Cardiac septum (tissue), 1 donor: ENCODE measurements at regions not wholly inside any gene's neighbourhood (a gene's known extent, or its start where the extent isn't known, plus 50 kb on each side); places are given as distances from the start of the nearest gene placed in this dataset.

ENCODE experiments used
- DNase-seq: peaks from one replicate; pipeline ENCODE4 v3.0.0-alpha.2; 2020; ENCODE audit warnings: low spot score
- intact Hi-C: fragments of 100-400 bp; cut with DNase I; formaldehyde crosslinking; loops from one replicate; pipeline ENCODE4 v1.14.0; 2022
- donor health status: DM: no; HTN: no; CAD: no.

GRCh38 chr14:82704218-82704617, 1170.6 kb upstream of the SEL1L start:
- DNase-seq = no peak

DNA sequence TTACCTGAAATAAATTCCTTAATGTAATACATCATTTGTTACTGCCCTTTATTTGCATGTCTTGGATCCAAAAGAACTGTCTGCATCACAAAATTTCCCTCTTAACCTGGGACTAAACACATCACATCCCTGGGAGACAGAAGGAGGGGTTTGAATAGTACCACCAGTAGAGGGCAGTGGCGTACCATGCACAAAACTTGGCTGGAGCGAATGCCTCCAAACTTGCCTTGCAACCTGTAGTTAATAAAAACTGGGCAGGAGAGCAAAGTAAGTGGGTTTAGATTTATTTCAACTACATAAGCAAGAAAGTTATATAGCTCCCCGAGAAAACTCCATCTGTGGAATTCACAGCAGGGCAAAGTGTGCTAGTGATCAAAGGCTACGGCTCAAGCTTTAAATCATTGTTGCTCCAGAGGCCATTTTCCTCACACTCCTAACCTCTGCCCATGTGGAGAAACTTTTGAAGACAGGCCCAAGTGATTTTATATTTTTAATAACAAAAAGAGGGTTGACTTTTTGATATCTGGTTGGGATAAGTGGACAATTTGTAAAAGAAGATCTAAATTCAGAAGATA, 1176.7 kb upstream of the SEL1L start:
- intact Hi-C loops = no loop called here
- DNase-seq = no peak

More at GRCh38 chr14:82704218-82704617, 1170.6 kb upstream of the SEL1L start:
- intact Hi-C loops = no loop called here

DNA sequence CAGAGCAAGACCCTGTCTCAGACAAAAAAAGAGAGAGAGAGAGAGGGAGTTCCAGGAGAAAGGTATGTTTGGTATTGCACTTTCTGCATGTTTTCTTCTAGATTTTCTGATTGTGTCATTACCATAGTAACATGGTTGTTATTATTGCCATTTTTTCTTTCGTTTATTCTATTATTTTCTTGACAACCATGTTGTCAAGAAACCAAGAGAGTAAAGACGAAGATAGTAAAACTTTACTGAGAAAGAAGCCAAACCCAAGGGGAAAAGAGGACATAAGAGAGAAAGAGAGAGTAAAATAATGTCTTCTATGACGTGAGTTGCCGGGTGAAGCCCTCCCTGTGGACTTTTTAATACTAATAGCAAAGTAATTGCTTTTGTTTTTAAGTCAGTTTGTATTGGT, 1186.0 kb upstream of the SEL1L start:
- DNase-seq = no peak
- intact Hi-C loops = no loop called here

- intact Hi-C loops = no loop called here
- no peak for DNase-seq
Observed at GRCh38 chr14:82720431-82720830, 1186.8 kb upstream of the SEL1L start.

DNA sequence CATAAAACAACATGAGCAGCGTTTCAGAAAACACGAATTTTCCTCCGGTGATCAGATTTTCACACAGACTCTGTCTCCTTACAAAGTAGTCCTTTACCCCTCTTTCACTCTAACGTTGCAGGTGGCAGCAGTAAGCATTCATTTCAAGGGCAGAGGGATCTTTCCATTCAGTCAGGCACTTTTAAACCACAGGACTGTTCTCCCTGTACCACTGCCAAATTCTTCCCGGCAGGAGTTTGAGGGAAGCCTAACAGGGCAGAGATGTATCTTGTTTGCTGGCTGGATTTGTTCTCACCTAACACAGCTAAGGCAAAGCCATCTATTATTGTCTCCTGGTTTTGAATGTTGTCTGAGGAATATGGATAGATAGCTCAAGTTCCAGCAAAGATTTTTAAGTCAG, 1187.3 kb upstream of the SEL1L start:
- intact Hi-C loops = no loop called here

DNA sequence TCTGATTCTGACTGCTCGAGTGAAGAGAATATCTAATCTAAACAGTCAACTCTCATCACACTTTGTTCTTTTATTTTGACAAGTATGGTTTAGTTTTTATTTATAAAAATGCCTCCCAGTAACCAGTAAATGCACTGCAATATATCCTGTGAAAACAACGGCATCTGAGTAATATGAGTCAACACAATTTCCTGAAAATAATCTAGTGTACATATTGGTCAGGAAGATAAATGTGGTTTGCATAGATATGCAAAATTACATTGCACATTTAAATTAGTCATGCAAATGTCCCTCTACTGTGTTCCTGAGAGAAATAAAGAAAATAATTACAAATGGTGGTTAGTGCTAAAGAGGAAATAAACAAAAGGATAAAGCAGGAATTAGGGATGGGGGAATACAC, 1190.7 kb upstream of the SEL1L start:
- intact Hi-C loops = no loop called here
- DNase-seq = no peak

More for the DNA sequence above, 1187.3 kb upstream of the SEL1L start:
- no peak for DNase-seq

DNA sequence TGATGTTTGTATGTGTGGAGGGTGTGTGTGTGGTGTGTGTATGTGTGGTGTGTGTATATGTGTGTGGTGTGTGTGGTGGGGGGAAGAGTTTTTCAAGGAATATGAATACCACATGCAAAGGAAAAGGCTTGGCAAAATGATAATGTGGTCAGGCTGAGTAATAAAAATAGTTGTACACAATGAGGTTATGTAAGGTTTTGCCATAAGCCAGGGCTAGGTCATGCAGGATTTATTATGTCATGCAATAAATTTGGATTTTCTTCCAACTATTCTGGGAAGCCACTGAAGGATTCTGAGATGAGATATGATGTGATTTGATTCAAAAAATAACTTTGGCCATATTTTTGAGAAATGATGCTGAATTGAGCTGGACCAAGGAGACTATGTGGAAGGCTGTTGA, 1191.6 kb upstream of the SEL1L start:
- no peak for DNase-seq

DNA sequence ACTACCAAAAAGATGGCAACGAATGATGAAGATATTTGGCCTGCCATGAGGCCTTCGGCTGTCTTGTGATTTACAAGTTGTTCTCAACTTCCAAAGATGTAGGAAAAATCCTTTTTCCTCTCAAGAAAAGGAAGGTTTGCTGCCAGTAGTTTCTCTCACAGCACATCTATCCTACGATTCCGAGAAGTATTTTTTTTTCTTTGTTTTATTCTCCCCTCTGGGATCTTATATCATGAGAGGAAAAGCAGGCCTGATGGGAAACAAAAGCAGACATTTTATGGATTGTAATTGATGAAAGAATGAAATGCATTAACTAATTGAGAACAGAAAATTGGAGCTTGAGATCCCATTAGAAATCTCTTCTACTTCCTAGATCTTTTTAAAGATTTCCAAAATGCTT, 1197.9 kb upstream of the SEL1L start:
- DNase-seq = no peak
- intact Hi-C loops = no loop called here

More for the DNA sequence above, 1191.6 kb upstream of the SEL1L start:
- intact Hi-C loops = no loop called here

- intact Hi-C loops = no loop called here
- DNase-seq = no peak
Observed at GRCh38 chr14:82740547-82740946, 1206.9 kb upstream of the SEL1L start.

DNA sequence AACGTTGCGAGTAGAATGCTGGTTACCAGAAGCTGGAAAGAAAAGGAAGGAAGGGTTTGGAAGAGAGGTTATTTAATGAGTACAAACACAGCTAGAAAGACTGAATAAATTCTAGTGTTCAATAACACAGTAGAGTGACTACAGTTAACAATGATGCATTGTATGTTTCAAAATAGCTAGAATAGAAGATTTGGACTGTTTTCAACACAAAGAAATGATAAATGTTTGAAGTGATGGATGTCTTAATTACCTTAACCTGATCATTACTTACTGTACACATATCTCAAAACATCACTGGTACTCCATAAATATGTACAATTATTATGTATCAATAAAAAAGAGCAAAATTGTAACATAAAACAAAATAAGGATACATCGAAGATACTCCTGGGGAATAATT, 1221.8 kb upstream of the SEL1L start:
- intact Hi-C loops = no loop called here
- no peak for DNase-seq

DNA sequence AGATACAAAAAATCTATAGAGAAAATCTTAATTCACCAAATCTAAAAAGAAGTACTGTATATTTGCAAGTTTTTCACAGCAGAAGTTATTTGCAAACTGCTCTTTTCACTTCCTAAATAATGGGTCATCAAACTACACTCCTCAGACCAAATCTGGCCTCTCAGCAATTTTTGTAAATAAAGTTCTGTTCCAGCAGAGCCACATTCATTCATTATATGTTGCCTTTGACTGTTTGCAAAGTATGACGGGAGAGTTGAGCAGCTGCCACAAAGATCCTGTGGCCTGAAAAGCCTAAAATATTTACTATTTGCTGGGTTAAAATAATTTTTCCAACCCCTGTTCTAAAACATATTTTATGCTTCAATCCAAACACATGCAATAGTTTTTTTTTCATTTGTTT, 1222.3 kb upstream of the SEL1L start:
- intact Hi-C loops = no loop called here
- DNase-seq = no peak

DNA sequence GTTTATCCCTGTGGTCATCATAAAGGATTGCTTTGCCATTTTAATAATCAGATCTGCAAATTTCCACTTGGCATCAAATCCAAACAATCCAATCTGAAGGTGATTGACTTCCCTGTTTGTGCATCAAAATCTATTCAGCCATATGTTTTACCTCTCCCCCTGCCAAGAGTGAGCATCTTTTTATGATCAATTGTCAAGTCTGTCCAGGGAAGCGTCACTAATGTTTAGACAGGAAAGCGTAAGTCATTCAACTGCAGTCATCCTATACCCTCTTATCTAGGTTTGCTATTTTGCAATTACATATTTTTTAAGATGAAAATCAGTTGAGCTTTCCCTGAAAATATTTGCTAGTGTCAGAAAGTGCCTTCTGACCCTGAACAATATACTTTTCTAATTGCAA, 1224.1 kb upstream of the SEL1L start:
- intact Hi-C loops = no loop called here

GRCh38 chr14:82759656-82760055, 1226.0 kb upstream of the SEL1L start:
- intact Hi-C loops = no loop called here
- no peak for DNase-seq

More for the DNA sequence above, 1224.1 kb upstream of the SEL1L start:
- no peak for DNase-seq

GRCh38 chr14:82766123-82766522, 1232.5 kb upstream of the SEL1L start:
- no peak for DNase-seq
- intact Hi-C loops = no loop called here

- DNase-seq = no peak
- intact Hi-C loops = no loop called here
Observed at GRCh38 chr14:82766996-82767395, 1233.3 kb upstream of the SEL1L start.

DNA sequence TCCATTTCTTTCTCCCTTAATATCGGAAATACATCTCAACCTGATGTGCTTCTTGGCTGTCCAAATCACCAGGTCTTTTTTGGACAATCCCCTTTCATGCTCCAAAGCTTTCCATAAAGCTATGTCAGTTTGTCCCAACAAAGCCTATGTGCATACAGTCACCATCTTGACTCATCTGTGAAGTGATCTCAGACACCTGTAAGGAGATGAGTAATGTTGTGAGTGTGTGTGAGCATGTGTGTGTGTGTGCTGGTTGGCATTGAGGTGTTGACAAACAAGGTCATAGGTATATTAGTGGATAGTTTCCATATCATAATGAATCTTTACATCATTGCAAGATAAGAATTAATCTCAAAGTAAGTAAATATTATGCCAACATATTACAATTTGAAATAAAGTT, 1243.3 kb upstream of the SEL1L start:
- intact Hi-C loops = no loop called here
- DNase-seq = no peak

DNA sequence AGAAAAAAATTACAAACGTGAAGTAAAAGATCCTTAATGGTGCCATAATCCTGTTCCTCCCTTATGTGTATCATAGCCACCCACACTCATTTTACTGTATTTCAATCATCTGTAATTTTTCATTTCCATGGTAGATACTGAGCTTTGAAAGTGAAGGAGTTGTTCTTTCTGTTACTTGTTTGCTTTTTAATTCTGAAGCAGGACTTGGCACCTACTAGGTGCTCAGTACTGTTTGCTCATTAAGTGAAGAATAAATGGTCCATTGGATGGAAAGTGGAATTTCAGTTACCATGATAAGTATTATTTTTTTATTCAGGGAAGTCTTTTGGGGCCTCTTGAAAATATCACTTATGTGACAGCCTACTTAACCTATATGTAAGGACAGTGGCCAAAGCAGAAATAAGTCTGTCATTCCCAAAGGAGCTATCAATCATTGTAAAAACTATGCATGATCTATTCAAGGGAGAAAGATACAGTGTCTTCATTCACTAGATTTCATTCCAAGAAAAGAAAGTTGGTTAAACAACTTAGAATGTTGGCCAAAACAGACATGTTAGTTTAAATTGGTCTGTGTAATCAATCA, 1244.4 kb upstream of the SEL1L start:
- DNase-seq = no peak
- intact Hi-C loops = no loop called here

DNA sequence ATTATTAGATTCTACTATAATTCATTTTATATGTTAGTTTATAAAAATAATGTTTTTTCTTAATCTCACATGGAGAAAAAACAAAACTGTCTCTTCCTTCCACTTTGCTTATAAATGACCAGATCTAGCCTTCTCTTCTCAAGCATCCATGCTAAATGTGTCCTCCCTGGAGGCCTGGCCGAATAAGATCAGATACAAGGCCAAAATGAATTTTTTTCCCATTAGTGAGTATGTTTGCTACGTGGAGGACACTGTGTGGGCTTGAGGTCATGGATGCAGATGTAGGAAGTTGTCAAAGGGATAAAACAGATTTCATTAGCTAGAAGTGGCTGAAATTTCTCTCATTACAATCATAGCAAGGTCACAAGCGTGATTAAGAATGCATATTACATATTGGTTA, 1244.9 kb upstream of the SEL1L start:
- no peak for DNase-seq

GRCh38 chr14:82779301-82779700, 1245.6 kb upstream of the SEL1L start:
- DNase-seq = no peak
- intact Hi-C loops = no loop called here

More for the DNA sequence above, 1244.9 kb upstream of the SEL1L start:
- intact Hi-C loops = no loop called here

GRCh38 chr14:82785756-82786482, 1252.3 kb upstream of the SEL1L start:
- DNase-seq = no peak
- intact Hi-C loops = no loop called here

GRCh38 chr14:82786483-82786880, 1252.8 kb upstream of the SEL1L start:
- no peak for DNase-seq
- intact Hi-C loops = no loop called here
